NCI-H774 (cell line): ENCODE measurements at regions not wholly inside any gene's neighbourhood (a gene's known extent, or its start where the extent isn't known, plus 50 kb on each side); places are given as distances from the start of the nearest gene placed in this dataset.

ENCODE experiments used
- DNase-seq: peaks from one replicate; lab custom pipeline; 2025; lab: John Stamatoyannopoulos, UW

DNA sequence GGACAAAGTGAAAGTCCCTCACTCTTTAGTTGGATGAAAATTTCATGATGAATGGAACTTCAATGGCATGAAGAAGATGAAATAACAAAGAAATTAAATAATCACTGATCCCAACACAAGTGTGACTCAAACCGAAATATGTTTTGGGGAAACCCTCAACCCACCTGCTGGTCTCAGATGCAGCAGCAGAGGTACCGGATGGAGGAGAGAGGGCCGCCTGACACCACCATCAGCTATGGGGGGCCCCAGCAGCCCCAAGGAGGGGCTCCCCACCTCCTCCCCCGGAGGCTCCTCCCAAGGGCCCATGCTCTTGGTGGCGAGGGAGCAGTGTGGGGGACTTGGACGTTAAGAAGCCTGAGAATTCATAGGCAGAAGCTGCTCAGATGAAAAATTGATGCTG is 137.2 kb upstream of the ADARB2 start:
- no peak for DNase-seq

DNA sequence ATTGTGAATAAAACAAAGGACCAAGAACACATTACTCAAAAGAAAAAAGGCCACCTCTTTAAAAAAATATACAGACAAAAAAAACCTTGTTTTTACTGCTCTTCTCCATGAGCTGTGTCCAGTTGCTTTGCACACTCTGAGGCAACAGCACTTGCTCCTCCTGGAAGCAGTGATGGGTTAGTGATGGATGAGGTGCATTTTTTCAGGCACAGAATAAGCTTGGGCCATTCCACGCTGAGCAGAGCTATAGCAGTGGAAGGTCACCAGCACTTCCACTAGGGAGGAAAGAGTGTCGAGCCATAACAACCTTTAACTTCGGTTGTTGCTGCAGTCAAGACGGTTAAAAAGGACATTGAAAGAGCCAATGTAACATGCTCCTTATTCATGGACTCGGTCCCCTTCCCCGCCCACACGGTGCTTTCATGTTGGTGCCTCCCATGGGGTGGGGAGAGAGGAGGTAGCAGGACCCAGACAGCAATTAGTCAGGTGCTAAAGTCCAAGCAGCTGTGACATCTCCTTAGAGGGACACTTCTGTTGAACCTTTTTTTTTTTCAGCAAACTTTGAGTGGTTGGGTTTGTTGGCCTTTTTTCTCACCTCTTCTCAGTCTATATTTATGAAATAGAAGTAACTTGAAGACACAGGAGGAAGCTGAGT is 136.5 kb upstream of the ADARB2 start:
- DNase-seq = no peak

DNA sequence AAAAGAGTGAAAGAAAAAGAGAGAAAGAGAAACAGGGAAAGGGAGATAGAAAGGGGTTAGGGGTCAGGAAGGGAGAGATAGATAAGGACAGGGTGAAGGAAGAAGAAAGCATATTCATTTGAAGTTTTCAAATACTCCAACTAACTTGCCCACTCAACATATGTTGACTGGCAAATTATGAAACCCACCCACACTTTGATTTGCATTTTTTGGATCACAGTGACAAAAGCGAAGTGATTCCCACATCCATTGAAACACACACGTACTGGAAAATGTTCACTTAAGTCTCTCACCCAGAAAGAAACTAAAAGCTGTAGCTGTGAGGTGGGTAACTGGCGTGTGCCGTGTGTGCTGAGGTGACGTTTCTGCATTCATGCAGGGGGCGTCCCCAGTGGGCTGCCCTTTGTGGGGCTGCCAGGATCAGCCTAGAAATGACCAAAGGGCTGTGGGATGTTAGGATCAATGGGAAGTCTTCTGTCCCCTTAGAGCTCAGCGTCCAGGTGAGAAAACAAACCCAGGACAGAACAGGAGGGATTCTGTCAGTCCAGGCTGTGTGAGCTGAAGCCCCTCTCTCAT is 134.9 kb upstream of the ADARB2 start:
- DNase-seq = no peak

DNA sequence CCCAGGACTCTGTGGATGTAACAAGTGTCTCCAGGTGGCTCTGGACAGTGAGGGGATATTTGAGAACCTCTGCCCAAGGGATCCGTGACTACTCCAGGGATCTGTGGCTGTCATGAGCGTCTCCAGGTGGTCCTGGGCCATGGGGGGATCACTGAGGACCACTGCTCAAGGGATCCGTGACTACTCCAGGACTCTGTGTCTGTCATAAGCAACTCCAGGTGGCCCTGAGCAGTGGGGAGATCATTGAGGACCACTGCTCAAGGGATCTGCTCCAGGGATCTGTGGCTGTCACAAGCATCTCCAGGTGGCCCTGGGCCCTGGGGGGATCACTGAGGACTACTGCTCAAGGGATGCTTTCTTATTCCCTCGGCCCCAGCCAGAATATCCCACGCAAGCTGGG is 133.2 kb upstream of the ADARB2 start:
- no peak for DNase-seq

DNA sequence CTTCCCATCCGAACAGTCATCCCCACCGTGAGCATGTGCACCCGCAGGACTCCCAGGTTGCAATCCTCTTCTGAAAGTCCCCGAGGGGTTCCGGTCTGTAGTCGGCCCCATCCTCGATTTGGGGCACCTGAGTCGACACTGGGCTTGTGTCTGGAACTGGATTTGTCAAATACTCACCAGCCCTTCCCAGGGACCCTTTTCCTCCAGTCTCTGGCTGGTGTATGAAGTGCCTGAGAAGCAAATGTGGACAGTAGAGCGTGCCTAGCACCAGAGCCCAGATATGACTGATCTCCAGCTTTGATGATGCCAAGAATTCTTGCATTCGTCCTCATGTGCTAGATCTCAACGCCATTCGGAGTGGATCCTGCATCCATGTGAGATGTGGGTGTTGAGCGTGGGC is 132.5 kb upstream of the ADARB2 start:
- no peak for DNase-seq

DNA sequence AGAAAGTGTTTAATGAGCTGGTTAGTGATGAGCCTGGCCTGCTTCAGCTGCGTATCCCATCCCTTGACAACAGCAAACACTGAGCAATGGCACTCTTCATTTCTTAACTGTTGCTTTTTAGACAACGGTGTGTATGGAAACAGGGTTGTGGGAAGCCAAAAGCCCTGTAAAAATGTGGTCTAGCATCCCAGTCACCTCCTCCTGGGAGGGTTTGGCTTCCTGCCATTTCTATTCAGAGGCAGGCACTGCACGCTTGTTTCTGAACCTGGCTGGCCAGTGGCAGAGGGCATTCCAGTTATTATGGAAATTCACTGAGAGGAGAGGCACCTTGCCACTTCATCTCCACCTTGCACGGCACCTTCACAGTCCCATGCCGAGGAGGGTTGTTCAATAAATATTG is 123.0 kb upstream of the ADARB2 start:
- DNase-seq = no peak

DNA sequence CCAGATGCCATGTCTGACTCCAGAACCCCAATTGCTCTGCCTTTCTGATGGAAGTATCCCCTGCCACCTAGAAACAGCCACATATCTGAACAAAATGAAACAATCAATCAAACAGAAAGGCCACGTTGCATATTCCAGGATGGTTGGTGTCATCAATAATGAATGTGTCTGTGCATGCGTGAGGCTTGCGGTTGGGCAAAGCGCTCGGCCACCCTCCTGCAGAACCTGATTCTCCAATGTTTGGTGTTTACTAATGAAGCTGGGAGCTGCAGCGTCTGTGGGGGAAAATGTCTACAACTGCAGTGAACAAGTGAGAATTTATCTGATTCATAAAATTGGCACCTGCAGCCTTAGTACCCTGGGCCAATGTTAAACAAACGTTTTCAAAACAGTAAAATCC is 121.2 kb upstream of the ADARB2 start:
- peak; percentile 19 for DNase-seq

DNA sequence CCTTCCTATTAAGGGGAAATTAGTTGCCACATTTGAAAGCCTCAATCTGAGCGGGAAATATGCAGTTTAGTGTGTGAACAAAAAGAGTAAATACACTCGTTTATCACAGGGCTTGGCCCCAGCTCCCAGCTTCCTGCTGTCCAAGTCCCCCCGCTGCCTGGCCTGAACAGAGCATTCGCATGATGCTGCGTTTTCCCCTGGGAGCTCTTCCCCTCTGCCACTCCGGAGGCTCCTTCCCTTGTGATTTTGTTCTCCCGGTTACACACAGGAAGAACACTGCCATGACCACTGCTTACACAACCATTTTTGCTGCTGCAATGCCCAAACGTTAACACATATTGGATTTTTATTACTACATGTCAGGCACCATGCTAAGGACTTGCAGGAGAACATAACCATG is 120.7 kb upstream of the ADARB2 start:
- no peak for DNase-seq

DNA sequence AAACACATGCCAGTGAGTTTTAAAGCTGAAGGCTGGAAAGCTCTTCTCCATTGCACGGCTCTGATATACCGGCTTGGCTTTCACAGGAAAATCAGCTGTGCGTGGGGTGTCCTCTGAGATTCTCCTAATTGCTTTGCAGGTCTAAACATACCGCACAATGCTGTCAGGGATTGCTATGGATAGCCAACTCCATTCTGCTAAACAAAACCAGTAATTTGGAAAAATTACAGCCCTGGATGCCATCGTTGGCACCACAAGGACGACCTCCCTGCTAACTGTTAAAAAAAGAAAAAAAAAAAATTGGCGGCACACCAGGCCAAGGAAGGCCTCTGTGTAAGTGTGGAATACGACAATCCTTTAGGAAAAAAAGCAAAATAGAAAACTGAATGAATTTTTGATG is 118.6 kb upstream of the ADARB2 start:
- DNase-seq = no peak

DNA sequence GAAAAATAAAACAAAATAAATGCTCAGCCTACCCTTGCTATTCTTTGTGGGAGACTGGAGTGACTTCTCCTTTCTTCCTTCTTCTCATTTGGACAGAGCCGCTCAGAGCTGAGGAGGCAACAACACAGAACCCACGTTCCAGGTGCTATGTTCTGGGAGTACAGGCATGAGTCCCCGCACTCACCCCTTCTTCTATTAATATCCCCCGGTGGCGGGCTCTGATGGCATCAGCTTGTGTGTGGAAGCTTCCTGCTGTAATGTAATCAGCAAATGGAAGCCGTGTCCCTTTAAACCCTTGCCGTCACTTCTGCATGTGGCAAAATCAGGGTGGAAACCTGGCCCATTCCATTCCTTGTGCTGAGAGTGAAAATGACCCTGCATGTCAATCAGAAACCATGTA is 116.9 kb upstream of the ADARB2 start:
- no peak for DNase-seq

DNA sequence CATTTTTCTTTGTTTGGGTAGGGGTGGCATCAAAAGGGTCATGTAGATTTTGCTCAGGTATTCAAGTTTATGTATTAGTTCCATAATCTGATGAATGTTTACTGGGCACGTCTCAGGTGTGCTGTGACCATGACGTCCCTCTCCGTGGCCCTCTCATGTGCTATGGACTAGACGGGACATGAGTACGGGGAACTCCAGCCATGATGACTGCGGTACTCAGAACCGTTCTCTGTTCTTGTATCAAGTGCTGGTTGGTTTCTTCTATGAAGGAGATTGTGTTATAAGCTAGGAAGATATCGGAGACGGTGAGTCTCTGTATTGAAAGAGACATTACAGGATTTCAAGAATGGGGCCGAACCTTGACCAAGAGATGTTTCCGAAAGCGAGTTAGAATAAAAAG is 116.5 kb upstream of the ADARB2 start:
- DNase-seq = no peak

DNA sequence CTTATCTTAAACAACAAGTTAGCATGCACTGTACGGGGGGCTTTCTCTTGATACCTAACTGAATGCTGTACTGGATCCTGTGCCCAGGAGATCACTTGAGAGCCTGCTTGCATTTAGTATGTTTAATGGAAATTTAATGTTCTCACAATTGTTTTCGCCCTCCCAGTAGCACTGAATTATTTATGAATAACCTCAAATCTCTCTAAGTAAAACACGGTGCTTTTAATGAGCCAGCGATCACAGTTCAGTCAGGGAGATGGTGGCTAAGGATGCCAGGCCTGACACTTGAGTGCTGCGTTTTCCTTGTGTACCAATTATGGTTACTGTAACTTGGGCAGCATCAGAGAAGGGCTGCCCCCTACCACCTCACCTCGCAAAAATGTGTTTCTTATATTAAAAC is 115.5 kb upstream of the ADARB2 start:
- DNase-seq = no peak

DNA sequence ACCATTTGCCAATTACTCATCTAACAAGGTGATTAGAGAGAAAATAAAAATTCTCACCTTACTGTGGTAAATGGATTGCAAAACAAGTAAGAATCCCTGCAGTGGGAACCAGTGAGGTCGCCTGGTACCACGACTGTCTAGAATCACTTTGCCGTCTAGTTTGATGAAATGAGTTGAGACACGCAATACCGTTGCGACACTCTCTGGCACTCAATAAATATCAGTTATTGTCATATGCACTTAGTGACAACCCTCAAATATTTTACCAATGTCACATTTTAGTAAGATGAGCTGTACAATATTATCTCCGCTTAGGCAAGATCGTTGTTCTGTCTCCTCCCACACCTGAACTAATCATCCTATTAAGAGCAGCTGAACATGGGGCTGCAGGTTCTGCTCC is 114.4 kb upstream of the ADARB2 start:
- DNase-seq = no peak

DNA sequence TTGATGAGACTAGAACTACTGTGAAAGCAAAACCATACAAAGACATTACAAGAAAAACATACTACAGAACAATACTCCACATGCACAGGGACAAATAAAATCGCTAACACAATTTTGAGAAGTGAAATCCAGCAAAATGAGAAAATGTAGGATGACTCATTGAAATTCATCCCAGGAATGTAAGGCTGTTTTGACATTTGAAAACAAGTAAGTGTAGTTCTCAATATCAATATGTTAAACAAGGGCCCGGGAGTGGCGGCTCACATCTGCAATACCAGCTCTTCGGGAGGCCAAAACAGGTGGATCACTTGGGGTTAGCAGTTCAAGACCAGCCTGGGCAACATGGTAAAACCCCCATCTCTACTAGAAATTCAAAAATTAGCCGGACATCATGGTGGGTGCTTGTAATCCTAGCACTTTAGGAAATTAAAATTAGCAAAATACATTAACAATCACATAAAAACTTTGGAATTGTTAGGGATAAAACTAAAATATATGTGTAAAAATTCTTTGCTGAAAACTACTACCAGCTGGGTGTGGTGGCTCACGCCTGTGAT is 113.7 kb upstream of the ADARB2 start:
- no peak for DNase-seq

DNA sequence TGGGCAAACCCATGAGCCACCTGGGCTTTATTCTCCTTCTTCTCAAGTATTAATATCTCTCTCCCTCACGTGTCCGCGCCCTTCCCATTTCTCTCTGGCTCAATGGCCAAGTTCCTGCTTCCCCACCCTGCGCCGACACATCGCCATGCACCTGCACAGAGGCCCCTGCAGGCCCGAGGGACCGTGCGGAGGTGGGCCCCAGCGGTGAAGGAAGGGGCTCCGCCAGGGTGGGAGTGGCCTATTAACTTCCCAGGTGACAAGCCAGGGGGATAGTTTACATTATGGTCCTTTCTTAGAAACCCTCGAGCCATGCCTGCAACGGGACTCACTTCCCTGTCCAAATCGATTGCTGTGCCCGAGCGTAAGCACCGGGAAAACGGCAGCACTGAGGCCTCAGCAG is 110.0 kb upstream of the ADARB2 start:
- DNase-seq = no peak

DNA sequence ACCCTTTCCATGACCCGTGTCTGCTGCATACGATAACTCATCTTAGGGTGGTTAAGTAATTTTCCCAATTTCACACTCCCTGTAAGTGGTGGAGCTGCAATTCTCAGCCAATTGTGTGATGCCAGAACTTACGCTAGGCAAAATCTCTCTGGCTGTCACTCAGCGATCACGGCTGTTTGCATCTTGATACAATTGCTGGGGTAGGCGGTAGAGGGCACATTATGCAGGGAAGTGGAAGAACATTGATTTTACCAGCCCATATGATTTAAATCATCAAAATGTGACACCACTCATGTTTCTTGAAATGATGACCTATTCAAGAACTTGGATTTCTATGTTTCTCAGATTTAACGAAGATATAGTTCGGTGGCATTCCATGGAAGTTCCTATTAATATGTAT is 108.7 kb upstream of the ADARB2 start:
- no peak for DNase-seq

DNA sequence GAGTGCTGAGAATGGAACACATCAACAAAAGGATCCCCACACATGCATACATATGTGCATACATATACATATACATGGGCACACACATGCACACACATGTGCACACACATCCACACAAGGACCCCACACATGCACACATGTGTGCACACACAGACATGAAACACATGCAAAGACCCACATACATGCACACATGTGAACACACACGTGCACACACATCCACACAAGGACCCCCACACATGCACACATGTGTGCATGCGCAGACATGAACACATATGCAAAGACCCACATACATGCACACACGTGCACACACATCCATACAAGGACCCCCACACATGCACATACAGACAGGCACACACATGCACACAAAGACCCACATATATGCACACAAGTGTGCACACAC is 104.4 kb upstream of the ADARB2 start:
- DNase-seq = no peak

DNA sequence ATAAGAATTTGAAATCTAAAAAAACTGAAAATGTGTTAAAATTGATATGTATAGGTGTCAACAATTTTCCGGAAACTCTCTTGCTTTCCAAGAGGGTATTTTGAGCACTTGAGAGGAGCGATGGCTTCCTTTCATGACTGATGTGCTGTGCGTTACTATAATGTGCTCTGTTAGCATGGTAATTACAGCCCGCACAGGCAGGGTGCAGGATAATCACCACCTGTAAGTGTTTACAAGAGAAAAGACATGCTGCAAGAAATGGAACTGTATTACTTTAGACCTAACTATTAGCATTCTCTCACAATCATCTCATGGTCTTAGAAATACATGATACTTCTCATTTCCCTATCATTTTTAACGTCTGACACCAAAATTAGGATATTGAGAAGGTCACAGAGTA is 92.4 kb upstream of the ADARB2 start:
- DNase-seq = peak; percentile 14

DNA sequence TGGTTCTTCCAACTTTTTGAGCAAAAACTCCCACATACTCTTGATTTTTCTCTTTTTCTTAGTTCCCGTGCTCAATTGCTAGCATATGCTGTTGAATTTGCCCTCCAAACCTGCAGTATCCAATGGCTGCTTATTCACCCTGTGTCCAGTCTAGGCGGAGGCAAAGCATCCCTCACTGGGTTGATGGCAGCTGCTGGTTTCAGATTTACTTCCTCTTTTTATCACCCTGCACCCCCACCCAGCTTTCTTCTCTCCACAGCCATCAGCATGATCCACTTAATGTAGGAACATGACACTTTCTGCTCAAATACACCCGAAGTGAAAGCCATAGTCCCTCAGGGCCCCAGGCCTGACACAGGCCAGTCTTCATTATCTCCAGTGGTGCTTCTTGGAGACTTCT is 87.6 kb upstream of the ADARB2 start:
- DNase-seq = no peak

DNA sequence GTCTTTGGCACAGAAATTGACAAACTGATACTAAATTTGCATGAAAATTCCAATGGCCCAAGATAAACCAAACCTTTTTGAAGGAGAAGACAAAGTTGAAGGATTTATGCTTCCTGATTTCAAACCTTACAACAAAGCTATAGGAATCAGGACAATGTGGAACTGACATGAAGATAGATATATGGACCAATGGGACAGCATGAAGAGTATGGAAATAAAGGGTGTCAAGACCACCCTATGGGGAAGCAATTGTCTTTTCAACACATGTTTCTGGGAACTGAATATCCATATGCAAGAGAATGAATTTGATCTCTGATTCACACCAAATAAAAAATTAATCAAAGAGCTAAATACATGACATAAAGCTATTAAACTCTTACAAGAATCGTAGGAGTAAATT is 77.2 kb upstream of the ADARB2 start:
- no peak for DNase-seq

DNA sequence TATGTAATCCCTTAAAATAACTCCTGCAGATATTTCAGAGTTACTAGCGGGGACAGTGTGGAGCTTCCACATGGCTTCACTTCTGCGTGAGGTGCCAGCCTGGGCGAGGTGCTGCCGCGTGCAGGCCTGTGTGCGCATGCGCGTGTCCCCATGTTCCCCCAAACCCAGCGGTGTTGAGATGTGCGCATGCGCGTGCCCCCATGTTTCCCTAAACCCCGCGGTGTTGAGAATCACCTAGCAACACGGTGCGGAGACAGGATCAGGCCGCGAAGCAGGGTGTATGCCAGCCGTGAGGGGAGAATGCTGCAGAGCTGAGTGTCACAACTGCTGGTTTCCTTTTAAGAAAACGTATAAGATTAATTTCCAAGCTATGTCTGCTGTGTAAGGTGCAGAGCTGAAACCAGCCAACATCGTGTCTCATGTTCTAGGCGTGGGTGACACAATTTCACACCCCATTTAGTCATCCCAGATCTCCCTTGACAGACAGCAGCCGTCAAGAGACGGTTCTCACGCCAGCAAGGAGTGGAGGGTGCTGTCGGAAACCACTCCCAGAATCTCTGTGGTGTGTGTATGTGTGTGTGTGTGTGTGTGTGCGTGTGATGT is 71.9 kb upstream of the ADARB2 start:
- DNase-seq = no peak

DNA sequence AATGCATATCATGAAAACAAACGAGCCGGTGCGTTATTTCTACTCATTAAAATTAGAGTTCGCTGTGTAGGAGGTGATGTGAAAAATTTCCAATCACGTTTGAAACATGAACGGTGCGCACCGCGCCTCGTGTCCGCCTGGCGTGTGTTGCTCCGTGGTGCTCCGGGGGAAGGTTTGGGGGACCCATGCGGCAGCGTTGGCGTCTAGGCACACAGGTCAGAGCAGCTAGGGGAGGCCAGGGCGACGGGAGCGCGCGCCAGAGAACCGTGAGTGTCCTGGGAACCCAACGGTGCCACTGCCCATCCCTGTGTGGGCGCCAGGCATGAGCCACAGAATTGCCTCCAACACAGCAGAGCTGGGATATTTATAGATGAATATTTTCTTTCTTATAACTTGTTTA is 70.6 kb upstream of the ADARB2 start:
- no peak for DNase-seq

DNA sequence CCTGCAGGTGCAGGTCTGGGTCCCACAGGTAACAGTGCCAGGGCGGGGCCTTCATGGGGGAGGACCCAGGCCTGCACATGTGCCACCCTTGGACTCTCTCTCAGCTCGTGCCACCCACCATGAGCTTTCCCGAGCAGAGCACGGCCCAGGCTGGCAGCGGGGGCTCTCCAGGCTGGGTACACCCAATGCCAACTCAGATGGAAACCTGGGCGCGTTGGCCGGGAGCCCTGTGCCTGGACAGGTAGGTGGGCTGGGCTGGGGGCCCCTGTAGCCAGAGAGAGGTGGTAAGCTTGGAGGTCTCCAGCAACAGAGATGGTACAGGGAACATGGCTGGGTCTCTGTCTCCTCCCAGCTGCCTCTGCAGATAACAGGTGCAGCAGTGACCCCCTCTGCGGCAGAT is 69.9 kb upstream of the ADARB2 start:
- DNase-seq = no peak

DNA sequence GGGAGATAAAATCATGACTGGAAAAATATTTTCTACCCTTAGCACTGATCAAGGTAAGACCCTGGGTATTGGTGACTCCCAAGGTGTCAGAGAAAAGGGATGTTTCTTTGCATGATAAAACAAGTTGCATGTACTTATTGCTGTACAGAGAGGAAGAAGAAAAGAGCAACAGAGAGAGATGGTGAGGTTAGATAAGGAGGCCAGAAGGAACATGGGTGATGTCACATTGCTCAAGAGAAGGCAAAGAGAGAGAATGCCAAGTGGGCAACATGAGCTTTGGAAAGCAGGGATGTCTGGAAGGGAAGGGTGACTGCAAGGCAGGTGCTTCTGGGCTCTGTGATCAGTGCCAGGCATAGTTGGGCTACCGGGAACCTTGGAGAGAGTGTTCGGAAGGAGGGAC is 65.1 kb upstream of the ADARB2 start:
- no peak for DNase-seq
